NCI-H526 (cell line): ENCODE measurements at regions not wholly inside any gene's neighbourhood (a gene's known extent, or its start where the extent isn't known, plus 50 kb on each side); places are given as distances from the start of the nearest gene placed in this dataset.

Source experiments
- DNase-seq, 2 experiments: peaks; one replicate each; lab custom pipeline; 2025; lab: John Stamatoyannopoulos, UW

GRCh38 chr3:176794406-176794805, 402.9 kb downstream of the TBL1XR1 start:
- no peak for DNase-seq

DNA sequence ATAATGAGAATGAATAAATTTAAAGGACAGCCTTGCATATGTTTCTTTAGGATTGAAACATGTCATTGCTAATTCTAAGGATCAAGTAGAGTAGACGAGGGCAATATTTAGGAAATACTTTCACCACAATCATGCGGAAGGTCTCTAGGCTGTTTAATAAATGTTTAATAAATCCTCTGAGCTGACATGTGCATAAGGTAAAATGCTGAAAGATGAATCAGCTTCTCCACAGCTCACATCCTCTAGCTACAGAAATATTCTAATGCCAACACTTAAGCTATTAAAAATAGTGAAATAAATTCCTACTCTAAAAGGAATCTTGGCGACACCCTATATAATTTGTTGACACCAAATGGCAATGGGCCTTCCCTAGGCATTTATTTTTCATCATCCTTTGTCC, 407.3 kb downstream of the TBL1XR1 start:
- DNase-seq = no peak

DNA sequence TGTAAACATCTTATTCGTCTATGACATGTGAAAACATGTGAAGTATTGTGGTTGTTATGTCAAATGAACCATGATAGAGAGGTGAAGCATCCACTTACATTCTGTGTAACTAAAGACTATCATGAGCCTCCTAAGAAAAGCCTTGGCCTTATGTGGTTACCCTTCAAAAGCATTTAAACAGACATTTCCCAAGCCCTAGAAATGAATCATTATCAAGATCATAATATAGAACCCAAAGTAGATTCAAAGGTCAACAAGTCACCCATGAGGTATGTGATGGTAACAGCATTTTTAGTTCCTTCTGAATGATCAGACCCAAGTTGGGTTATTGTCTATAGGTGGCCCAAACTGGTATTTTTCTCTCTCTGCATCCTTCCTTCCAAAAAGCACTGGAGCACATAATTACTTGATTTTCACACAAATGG, 408.0 kb downstream of the TBL1XR1 start:
- no peak for DNase-seq

DNA sequence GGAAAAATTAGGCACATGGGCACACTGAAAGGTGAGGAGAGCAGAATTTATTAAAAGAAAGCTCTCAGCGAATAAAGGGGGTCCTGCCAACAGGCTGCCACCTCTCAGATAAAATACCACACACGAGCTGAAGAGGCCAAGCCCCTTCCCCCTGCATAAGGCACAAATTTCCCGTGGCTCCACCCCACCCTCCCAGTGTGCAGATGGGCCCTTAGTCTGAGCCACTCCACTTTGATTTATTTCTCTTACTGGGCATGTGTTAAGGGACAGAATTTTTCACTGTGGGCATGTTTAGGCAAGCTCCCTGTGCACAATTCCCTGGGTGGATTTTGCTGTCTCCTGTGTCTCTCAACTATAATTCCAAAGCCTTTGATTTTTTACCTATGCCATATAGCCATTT, 409.8 kb downstream of the TBL1XR1 start:
- no peak for DNase-seq

- no peak for DNase-seq
Measured at GRCh38 chr3:176785171-176785570, 412.1 kb downstream of the TBL1XR1 start.

DNA sequence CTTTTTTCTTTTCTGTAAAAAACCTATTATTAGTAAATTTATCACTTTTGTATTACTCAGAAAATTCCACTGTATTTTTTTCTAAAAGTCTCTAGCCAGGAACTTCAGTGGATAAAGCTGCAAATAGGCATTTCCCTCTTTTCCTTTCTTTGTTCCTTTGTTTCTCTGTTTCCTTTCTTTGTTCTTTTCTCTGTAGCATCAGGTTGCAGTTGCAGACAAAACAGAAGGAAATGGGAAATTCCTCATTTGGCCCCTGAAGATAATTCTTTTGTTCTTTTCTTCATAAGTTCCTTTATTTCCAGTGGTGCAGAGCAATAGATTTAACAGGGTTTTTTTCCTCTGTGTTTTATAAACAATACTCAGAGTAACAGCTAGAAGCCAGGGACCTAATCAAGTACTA, 416.5 kb downstream of the TBL1XR1 start:
- no peak for DNase-seq

DNA sequence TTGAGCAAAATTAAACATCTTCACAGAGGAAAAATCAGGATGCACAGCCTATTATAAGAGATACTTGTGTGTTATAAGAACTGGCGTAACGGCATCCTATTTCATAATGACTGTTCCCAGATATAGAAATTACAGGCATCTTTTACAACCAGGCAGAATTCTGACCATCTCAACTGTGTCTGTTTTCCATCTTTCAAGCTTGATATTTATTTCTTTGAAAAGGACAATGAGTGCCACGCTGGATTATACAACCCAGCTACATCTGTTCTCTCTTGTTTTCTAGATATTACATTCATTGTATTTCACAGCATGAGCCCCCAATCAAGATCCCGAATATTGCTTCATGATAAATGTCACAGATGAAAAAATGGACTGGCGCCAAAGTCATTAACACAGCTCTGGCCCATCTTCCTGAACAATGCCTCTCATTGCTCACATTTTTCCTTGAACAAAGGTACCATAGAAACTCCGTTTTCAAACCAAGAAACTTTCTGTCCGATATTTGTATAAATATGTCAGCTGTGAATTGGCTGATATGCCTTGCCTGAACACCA, 420.6 kb downstream of the TBL1XR1 start:
- no peak for DNase-seq

DNA sequence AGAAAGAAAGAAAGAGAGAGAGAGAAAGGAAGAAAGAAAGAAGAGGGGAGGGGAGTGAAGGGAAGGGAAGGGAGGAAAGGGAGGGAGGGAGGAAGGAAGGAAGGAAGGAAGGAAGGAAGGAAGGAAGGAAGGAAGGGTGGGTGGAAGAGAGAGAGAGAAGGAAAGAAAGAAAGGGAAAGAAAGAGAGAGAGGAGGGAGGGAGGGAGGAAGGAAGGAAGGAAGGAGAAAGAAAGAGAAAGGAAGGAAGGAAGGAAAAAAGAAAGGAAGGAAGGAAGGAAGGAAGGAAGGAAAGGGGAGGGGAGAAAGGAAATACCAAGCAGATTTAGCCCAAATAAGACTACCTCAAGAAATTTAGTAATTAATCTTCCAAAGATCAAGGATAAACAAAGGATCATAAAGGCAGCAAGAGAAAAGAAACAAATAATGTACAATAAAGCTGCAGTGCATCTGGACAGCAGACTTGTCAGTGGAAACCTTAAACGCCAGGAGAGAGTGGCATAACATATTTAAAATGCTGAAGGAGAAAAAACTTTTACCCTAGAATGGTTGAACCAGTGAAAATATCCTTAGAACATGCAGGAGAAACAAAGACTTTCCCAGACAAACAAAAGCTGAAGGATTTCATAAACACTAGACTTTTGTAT, 427.6 kb downstream of the TBL1XR1 start:
- DNase-seq = no peak

DNA sequence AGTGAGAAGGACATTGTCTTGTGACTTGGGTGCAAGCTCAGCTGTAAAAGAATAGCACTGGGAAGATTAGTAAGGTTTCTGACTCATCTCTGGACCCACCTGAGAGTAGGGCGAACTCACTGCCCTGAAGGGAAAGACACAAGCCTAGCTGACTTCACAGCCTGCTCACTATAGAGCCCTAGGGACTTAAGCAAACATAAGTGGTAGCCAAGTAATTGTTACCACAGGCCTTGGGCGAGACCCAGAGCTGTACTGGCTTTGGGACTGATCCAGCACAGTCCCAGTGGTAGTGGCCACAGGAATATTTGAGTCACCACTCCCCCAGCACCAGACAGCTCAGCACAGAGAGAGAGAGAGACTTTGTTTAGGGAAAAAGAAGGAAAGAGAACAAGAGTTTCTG, 429.9 kb downstream of the TBL1XR1 start:
- DNase-seq = no peak

DNA sequence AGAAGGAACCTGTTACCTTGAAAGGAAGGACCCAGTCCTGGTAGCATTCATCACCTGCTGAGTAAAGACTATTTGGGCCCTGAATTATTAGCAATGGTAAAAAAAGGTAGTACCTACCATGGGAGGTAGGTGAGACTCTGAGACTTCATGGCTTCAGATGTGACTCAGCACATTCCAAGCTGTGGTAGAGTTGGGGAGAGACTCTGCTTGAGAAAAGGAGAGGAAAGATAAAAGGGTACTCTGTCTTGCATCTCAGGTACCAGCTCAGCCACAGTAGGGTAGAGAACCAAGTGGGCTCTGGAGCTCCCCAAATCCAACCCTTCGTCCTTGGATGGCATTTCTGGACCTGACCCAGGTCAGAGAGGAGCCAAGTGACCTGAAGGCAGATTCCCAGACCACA, 430.4 kb downstream of the TBL1XR1 start:
- DNase-seq = no peak

GRCh38 chr3:176765382-176765900, 431.8 kb downstream of the TBL1XR1 start:
- DNase-seq = peak; percentile 27 to 47

DNA sequence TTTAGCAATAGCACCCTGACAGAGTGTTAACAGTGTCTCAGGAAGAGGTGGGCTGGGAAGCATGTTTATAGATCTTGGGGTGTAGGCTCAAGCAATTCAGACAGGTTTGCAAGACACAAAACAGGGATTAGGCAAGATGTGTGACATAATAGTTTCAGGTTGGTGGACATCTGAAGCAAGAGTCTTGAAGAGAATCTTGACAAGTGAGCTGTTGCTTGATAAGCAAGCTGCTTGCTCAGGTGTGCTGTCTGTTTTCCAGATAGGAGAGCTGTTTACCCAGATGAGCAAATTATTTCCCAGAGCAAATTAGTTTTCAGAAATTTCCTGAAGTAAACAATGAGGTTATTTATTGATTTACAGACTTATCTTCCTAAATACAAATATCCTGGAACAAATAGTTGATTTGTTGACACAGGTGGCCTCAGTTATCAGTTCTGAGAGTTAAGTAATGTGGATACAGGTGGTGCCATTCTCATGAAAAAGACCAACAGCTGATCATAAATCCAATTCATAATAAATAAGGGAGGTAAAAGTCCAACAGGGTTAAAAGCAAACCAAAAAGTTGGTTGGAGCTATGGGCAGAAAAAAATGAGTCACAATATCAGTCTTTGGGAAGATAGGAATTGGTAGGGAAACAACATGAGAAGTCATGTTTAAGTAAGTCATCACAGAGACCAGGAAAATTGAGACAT, 437.3 kb downstream of the TBL1XR1 start:
- peak in 1 of 2 experiments; percentile 5 for DNase-seq

DNA sequence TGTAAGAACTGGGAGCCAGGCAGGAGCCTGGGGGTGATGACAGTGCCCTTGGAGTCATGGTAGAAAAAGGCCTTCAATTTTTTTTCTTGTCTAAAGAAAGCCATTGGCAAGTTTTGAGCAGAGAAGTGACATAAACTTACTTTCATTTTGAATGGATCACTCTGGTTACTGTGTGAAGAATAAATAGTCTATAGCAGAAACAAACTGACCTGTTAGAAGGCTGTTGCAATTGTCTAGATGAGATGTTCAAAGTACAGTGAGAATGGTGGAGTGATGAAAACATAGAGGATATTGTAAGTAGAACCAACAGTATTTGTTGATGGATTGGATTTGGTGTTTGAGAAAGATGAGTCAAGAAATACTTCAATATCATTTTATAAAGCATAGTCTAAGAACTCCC, 439.9 kb downstream of the TBL1XR1 start:
- no peak for DNase-seq

DNA sequence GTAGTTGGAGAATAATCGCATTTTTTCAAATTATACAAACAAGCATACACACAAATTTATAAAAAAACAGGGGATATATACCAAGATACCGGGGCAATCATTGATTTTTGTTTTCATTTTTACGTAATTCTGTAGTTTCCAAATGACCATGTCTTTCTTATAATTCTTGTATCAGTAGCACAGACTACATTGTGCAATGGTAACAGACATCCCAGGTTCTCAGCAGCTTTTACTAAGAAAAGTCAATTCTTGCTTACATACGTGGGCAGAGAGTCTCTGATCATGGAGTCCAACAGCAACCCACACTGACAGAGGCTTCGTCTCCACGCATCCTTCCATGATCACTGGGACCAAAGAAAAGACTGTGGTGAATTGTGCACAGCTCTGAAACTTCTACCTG, 441.3 kb downstream of the TBL1XR1 start:
- no peak for DNase-seq

DNA sequence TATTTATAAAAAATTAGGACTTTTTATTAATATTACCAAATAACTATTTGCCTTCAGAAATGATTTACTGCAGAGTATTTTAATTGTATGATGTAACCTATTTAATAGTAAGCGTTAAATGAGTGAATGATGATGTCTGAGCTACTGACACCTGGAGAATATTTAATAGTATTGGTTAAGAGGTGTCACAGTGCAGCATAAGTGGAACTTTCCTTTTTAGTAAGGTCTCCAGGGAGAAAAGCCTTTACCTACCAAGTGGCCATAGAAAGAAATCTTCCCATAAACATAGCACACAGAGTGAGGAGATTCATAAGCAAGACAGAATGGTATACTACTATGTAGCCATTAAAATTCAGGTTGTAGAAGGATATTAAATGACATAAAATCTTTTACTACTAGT, 441.7 kb downstream of the TBL1XR1 start:
- no peak for DNase-seq

- DNase-seq = peak; percentile 88 to 91
Measured at GRCh38 chr3:176741664-176742047, 455.6 kb downstream of the TBL1XR1 start.

- DNase-seq = no peak
Measured at GRCh38 chr3:176740906-176741663, 456.2 kb downstream of the TBL1XR1 start.

GRCh38 chr3:176739159-176739558, 458.1 kb downstream of the TBL1XR1 start:
- no peak for DNase-seq

- DNase-seq = peak; percentile 58 to 65
Measured at GRCh38 chr3:176737480-176738110, 459.7 kb downstream of the TBL1XR1 start.

DNA sequence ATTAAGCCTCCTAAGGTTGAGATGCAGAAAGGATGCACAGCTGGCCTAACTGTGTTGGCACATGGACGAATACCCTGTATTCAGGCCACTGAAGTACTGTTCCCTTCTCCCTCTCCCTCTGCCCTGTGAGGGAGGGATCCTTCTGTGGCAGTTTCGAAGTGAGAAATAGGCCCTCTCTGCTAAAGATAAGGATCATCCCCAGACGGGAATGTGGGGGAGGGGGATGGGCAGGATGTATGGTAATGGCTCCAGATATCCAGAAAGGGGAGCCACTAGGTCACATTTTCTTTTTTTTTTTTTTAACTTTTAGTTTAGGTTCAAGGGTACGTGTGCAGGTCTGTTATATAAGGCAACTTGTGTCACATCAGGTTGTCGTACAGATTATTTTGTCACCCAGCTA, 463.1 kb downstream of the TBL1XR1 start:
- DNase-seq = no peak

DNA sequence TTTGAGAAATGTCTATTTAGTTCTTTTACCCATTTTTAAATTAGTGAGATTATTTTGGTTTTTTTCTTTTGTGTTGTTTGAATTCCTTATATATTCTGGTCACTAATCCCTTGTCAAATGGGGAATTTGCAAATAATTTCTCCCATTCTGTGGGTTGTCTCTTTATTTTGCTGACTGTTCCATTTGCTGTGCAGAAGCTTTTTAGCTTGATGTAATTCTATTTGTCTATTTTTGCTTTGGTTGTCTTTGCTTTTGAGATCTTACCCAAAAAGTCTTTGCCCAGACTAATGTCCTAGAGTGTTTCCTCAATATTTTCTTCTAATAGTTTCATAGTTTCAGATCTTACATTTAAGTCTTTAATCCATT, 472.9 kb downstream of the TBL1XR1 start:
- no peak for DNase-seq

DNA sequence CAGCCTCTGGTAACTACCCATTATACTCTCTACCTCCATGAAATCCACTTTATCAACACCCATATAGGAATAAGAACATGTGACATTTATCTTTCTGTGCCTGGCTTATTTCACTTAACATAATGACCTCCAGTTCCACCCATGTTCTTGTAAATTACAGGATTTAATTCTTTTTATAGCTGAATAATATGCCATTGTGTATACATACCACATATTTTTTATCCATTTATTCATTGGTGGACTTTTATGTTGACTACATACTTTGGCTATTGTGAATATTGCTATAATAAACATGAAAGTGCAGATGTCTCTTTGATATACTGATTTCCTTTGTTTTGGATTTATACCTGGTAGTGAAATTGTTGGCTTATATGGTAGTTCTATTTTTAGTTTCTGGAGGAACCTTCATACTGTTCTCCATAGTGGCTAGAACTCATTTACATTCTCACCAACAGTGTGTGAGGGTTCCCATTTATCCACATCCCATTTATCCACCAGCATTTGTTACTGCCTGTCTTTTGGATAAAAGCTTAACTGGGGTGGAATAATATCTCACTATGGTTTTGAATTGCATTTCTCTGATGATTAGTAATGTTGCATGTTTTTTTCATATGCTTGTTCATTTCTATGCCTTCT, 473.4 kb downstream of the TBL1XR1 start:
- DNase-seq = no peak
